ENCODE measurements at regions not wholly inside any gene's neighbourhood (a gene's known extent, or its start where the extent isn't known, plus 50 kb on each side); places are given as distances from the start of the nearest gene placed in this dataset.

GRCh38 chr1:209503196-209503595 is 80.3 kb upstream of the CAMK1G start:
- no peak for DNase-seq

- no peak for DNase-seq
Measured at GRCh38 chr1:209504571-209504970, 78.9 kb upstream of the CAMK1G start.

- DNase-seq = no peak
Measured at GRCh38 chr1:209505044-209505443, 78.5 kb upstream of the CAMK1G start.

- no peak for DNase-seq
Measured at GRCh38 chr1:209506101-209506500, 77.4 kb upstream of the CAMK1G start.

GRCh38 chr1:209509039-209509438 is 74.5 kb upstream of the CAMK1G start:
- no peak for DNase-seq

- DNase-seq = no peak
Measured at GRCh38 chr1:209510063-209510462, 73.5 kb upstream of the CAMK1G start.

- DNase-seq = no peak
Measured at GRCh38 chr1:209511169-209511568, 72.3 kb upstream of the CAMK1G start.

- no peak for DNase-seq
Measured at GRCh38 chr1:209512821-209513220, 70.7 kb upstream of the CAMK1G start.

GRCh38 chr1:209513226-209513625 is 70.3 kb upstream of the CAMK1G start:
- DNase-seq = no peak

GRCh38 chr1:209516771-209517680 is 66.5 kb upstream of the CAMK1G start:
- DNase-seq = no peak

GRCh38 chr1:209517681-209518050 is 65.8 kb upstream of the CAMK1G start:
- DNase-seq = no peak

GRCh38 chr1:209519786-209520185 is 63.7 kb upstream of the CAMK1G start:
- DNase-seq = no peak

- DNase-seq = no peak
Measured at GRCh38 chr1:209522826-209523225, 60.7 kb upstream of the CAMK1G start.

- DNase-seq = no peak
Measured at GRCh38 chr1:209526137-209526536, 57.4 kb upstream of the CAMK1G start.

GRCh38 chr1:209527372-209527771 is 56.1 kb upstream of the CAMK1G start:
- DNase-seq = no peak

- DNase-seq = no peak
Measured at GRCh38 chr1:209527993-209528717, 55.4 kb upstream of the CAMK1G start.

GRCh38 chr1:209529233-209529632 is 54.3 kb upstream of the CAMK1G start:
- DNase-seq = no peak

- DNase-seq = no peak
Measured at GRCh38 chr1:209531006-209531405, 52.5 kb upstream of the CAMK1G start.

GRCh38 chr1:209531549-209531948 is 52.0 kb upstream of the CAMK1G start:
- no peak for DNase-seq
